ENCODE measurements at regions not wholly inside any gene's neighbourhood (a gene's known extent, or its start where the extent isn't known, plus 50 kb on each side); places are given as distances from the start of the nearest gene placed in this dataset.

GRCh38 chr17:5817475-5818395, 233.4 kb upstream of the NLRP1 start:
- DNase-seq (ENCODE audit: insufficient read length, low spot score), result no peak
- no peak for FAIRE-seq

GRCh38 chr17:5819396-5819795, 235.1 kb upstream of the NLRP1 start:
- no peak for FAIRE-seq
- DNase-seq (ENCODE audit: insufficient read length, low spot score), result no peak

- DNase-seq (ENCODE audit: insufficient read length, low spot score) (no peak), FAIRE-seq (no peak)
Measured at GRCh38 chr17:5819921-5820685, 235.8 kb upstream of the NLRP1 start.

GRCh38 chr17:5820721-5821456, 236.6 kb upstream of the NLRP1 start:
- FAIRE-seq, result no peak
- no peak for DNase-seq (ENCODE audit: insufficient read length, low spot score)

- DNase-seq (ENCODE audit: insufficient read length, low spot score), result no peak
- FAIRE-seq, result no peak
Measured at GRCh38 chr17:5821803-5822202, 237.5 kb upstream of the NLRP1 start.

GRCh38 chr17:5822281-5823060, 238.2 kb upstream of the NLRP1 start:
- FAIRE-seq, result no peak
- no peak for DNase-seq (ENCODE audit: insufficient read length, low spot score)

GRCh38 chr17:5823219-5823618, 238.9 kb upstream of the NLRP1 start:
- FAIRE-seq (no peak), DNase-seq (ENCODE audit: insufficient read length, low spot score) (no peak)

GRCh38 chr17:5825717-5826330, 241.5 kb upstream of the NLRP1 start:
- DNase-seq (ENCODE audit: insufficient read length, low spot score) (no peak), FAIRE-seq (no peak)

GRCh38 chr17:5826384-5826783, 242.1 kb upstream of the NLRP1 start:
- FAIRE-seq (no peak), DNase-seq (ENCODE audit: insufficient read length, low spot score) (no peak)

GRCh38 chr17:5830921-5831320, 239.3 kb upstream of the WSCD1 start:
- no peak for FAIRE-seq
- no peak for DNase-seq (ENCODE audit: insufficient read length, low spot score)

- DNase-seq (ENCODE audit: insufficient read length, low spot score) (no peak), FAIRE-seq (no peak)
Measured at GRCh38 chr17:5832886-5833285, 237.3 kb upstream of the WSCD1 start.

- FAIRE-seq, result no peak
- DNase-seq (ENCODE audit: insufficient read length, low spot score), result no peak
Measured at GRCh38 chr17:5837055-5837491, 233.1 kb upstream of the WSCD1 start.

GRCh38 chr17:5838661-5839300, 231.4 kb upstream of the WSCD1 start:
- DNase-seq (ENCODE audit: insufficient read length, low spot score) (no peak), FAIRE-seq (no peak)

- DNase-seq (ENCODE audit: insufficient read length, low spot score) (no peak), FAIRE-seq (no peak)
Measured at GRCh38 chr17:5840811-5841446, 229.2 kb upstream of the WSCD1 start.

GRCh38 chr17:5841862-5842261, 228.3 kb upstream of the WSCD1 start:
- no peak for FAIRE-seq
- DNase-seq (ENCODE audit: insufficient read length, low spot score), result no peak

- no peak for DNase-seq (ENCODE audit: insufficient read length, low spot score)
- no peak for FAIRE-seq
Measured at GRCh38 chr17:5843366-5844026, 226.7 kb upstream of the WSCD1 start.

GRCh38 chr17:5846001-5846400, 224.2 kb upstream of the WSCD1 start:
- DNase-seq (ENCODE audit: insufficient read length, low spot score) (no peak), FAIRE-seq (no peak)

GRCh38 chr17:5854871-5855554, 215.2 kb upstream of the WSCD1 start:
- no peak for DNase-seq (ENCODE audit: insufficient read length, low spot score)
- no peak for FAIRE-seq

Data from GM19239 (cell line).